Fibroblast of the conjunctiva (primary cell): ENCODE measurements at regions not wholly inside any gene's neighbourhood (a gene's known extent, or its start where the extent isn't known, plus 50 kb on each side); places are given as distances from the start of the nearest gene placed in this dataset.

Source experiments
- DNase-seq: peaks from one replicate; pipeline ENCODE4 v3.0.0-alpha.2; 2010; ENCODE audit warnings: low read depth

- no peak for DNase-seq
Observed at GRCh38 chr5:160175438-160176218, 53.7 kb upstream of the FABP6 start.

GRCh38 chr5:160174780-160175437, 54.4 kb upstream of the FABP6 start:
- no peak for DNase-seq

- no peak for DNase-seq
Observed at GRCh38 chr5:160174290-160174689, 55.0 kb upstream of the FABP6 start.

GRCh38 chr5:160171666-160172065, 52.4 kb upstream of the PWWP2A start:
- no peak for DNase-seq

GRCh38 chr5:160169326-160169725, 50.1 kb upstream of the PWWP2A start:
- peak; percentile 22 for DNase-seq
